Colonic mucosa (tissue), 4 donors: ENCODE measurements at regions not wholly inside any gene's neighbourhood (a gene's known extent, or its start where the extent isn't known, plus 50 kb on each side); places are given as distances from the start of the nearest gene placed in this dataset.

Source experiments
- DNase-seq: peaks from one replicate; pipeline ENCODE4 v3.0.0-alpha.2; 2020
- H3K27ac ChIP-seq: fragments of 200-600 bp; one replicate; pipeline ENCODE4 v1.8.0; 2021
- H3K27me3 ChIP-seq: fragments of 200-600 bp; one replicate; pipeline ENCODE4 v1.8.0; 2021
- H3K36me3 ChIP-seq: fragments of 200-600 bp; one replicate; pipeline ENCODE4 v1.8.0; 2021
- H3K4me1 ChIP-seq: fragments of 200-600 bp; one replicate; pipeline ENCODE4 v1.8.0; 2021; ENCODE audit warnings: mild to moderate bottlenecking
- H3K4me3 ChIP-seq: fragments of 200-600 bp; one replicate; pipeline ENCODE4 v1.8.0; 2021
- H3K9ac ChIP-seq, 2 donors: one replicate each; pipeline ENCODE4 v1.7.0; 2013; ENCODE audit warnings: control low read depth in 2 of 2, low read depth in 2 of 2, low read length in 2 of 2
- H3K9me3 ChIP-seq: fragments of 200-600 bp; one replicate; pipeline ENCODE4 v1.8.0; 2021
- CTCF ChIP-seq: fragments of 200-600 bp; IDR thresholded peaks from one replicate; pipeline ENCODE4 v1.8.0; 2022; ENCODE audit warnings: antibody characterized with exemption, mild to moderate bottlenecking
- intact Hi-C: fragments of 100-400 bp; cut with DNase I; formaldehyde crosslinking; loops from one replicate; pipeline ENCODE4 v1.14.1; 2022
- donor health status: healthy.
- donor health status: DM: no; HTN: no; CAD: no.
- donor health status: DM: no; HTN: no; CAD: no.

GRCh38 chr12:88334271-88334670 lies 192.2 kb downstream of the TMTC3 start:
- intact Hi-C loops: no loop called here
- H3K4me1 ChIP-seq: no peaks in the 10 kb centered on the region
- no peaks in the 10 kb centered on the region for H3K27me3 ChIP-seq
- DNase-seq: no peak
- no peaks in the 10 kb centered on the region for H3K9me3 ChIP-seq
- no peaks in the 10 kb centered on the region for H3K36me3 ChIP-seq
- H3K9ac ChIP-seq: no peak overlapping the region
- no peak overlapping the region for H3K4me3 ChIP-seq
- no peak for TF ChIP-seq CTCF
- H3K27ac ChIP-seq: no peak overlapping the region

DNA sequence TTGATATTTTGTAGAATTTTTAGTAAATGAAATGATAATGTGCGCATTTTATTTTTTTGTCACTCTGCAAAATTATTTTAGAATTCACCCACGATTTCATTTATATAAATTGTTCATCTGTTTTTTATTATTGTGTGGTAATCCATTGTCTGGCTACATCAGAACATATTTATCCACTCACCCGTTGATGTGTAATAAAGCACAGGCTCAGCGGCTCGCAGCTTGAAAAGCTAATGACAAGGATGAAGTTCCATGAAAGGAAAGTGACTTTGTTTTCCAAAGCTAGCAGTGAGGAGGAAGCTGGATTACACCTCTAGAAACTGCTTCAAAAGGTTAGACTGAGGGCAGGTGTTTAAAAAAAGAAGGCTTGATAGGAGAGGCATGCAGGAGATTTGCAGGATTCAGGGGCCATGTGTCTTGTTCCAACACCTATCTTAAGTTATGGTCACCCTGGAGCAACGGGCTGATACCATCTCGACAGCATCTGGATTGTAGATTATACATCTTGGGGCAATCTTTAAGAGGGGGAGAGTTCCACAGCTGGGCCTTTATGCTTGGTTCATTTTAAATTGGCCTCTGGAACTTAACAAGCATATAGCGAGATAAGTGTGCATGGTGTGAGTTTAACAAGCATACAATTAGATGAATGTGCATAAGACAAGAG lies 194.1 kb downstream of the TMTC3 start:
- Histone ChIP-seq H3K9me3 (no peaks in the 10 kb centered on the region), H3K27me3 (no peaks in the 10 kb centered on the region), H3K4me1 (no peaks in the 10 kb centered on the region), H3K4me3 (no peak overlapping the region), H3K36me3 (no peaks in the 10 kb centered on the region), H3K27ac (no peak overlapping the region), H3K9ac (no peak overlapping the region)
- no peak for TF ChIP-seq CTCF
- DNase-seq: no peak
- intact Hi-C loops: no loop called here

- no peak for TF ChIP-seq CTCF
- H3K27ac ChIP-seq: no peak overlapping the region
- H3K9ac ChIP-seq: no peak overlapping the region
- no peak overlapping the region for H3K4me3 ChIP-seq
- no peaks in the 10 kb centered on the region for H3K4me1 ChIP-seq
- H3K27me3 ChIP-seq: no peaks in the 10 kb centered on the region
- no peaks in the 10 kb centered on the region for H3K36me3 ChIP-seq
- no peak for DNase-seq
- intact Hi-C loops: no loop called here
- H3K9me3 ChIP-seq: no peaks in the 10 kb centered on the region
Measured at GRCh38 chr12:88338486-88338885, 196.4 kb downstream of the TMTC3 start.

DNA sequence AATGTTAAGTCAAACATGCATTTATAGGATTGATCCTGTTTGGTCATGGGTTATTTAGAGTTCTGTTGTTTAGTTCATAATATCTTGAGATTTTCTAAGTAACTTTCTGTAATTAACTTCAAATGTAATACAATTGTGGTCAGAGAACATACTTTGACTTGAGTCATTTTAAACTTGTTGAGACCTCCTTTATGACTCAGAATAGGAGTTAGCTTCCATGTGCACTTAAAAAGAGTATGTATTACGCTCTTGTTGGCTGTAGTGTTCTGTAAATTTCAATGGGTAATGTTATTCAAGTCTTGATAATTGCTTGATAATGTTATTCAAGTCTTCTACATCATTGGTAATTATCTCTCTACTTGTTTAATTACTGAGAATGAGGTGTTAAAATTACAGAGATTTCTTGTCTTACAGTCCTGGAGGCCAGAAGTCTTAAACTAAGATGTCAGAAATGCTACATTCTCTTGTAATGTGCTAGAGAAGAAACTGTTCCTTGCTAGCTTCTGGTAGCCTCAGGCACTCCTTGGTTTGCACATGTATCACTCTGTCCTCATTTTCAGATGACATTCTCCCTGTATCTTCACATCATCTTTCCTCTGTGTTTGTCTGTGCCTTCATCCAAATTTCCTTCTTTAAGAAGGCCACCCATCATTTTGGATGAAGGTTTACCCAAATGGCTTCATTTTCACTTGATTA lies 197.3 kb downstream of the TMTC3 start:
- Histone ChIP-seq H3K9me3 (no peaks in the 10 kb centered on the region), H3K4me3 (no peak overlapping the region), H3K27ac (no peak overlapping the region), H3K4me1 (no peaks in the 10 kb centered on the region), H3K9ac (no peak overlapping the region), H3K27me3 (no peaks in the 10 kb centered on the region), H3K36me3 (no peaks in the 10 kb centered on the region)
- no peak for DNase-seq
- TF ChIP-seq CTCF: no peak
- intact Hi-C loops: no loop called here

DNA sequence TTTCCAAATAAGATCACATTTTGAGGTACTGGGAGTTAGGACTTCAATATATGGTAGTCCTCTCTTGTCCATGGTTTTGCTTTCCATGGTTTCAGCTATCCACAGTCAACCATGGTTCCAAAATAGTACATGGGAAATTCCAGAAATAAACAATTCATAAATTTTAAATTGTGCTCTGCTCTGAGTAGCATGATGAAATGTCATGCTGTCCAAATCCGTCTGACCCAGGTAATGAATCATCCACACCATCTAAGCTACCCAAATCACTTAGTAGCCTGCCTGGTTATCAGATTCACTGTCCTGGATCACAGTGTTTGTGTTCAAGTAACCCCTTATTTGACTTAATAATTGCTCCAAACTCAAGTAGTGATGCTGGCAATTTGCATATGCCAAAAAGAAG lies 197.9 kb downstream of the TMTC3 start:
- TF ChIP-seq CTCF: no peak
- no peak for DNase-seq
- Histone ChIP-seq H3K9ac (no peak overlapping the region), H3K4me3 (no peak overlapping the region), H3K36me3 (no peaks in the 10 kb centered on the region), H3K27me3 (no peaks in the 10 kb centered on the region), H3K27ac (no peak overlapping the region), H3K9me3 (no peaks in the 10 kb centered on the region), H3K4me1 (no peaks in the 10 kb centered on the region)
- intact Hi-C loops: no loop called here
